Adipocyte (in vitro differentiated cells): ENCODE measurements at regions not wholly inside any gene's neighbourhood (a gene's known extent, or its start where the extent isn't known, plus 50 kb on each side); places are given as distances from the start of the nearest gene placed in this dataset.
"Not testable (repeated sequence)": the region's sequence is repeated elsewhere in the genome, so short reads cannot be mapped to it uniquely, and the experiment has no call there.

Experiments used
- DNase-seq: peaks from one replicate; pipeline ENCODE4 v3.0.0-alpha.2; 2015; ENCODE audit warnings: low read depth
- H3K27me3 ChIP-seq: replicated peaks from 2 replicates; pipeline ENCODE4 v1.7.0; 2013; ENCODE audit warnings: mild to moderate bottlenecking, low read length, moderate library complexity; ENCODE audit not compliant: control insufficient read depth, insufficient read depth
- H3K36me3 ChIP-seq: 2 replicates; pipeline ENCODE4 v1.7.0; 2013; ENCODE audit warnings: low read length, mild to moderate bottlenecking, moderate library complexity; ENCODE audit not compliant: control insufficient read depth, insufficient read depth, severe bottlenecking
- H3K4me1 ChIP-seq: 2 replicates; pipeline ENCODE4 v1.7.0; 2013; ENCODE audit warnings: mild to moderate bottlenecking, low read length, moderate library complexity; ENCODE audit not compliant: control insufficient read depth, insufficient read depth
- H3K4me3 ChIP-seq: 2 replicates; pipeline ENCODE4 v1.7.0; 2013; ENCODE audit warnings: mild to moderate bottlenecking, low read length, moderate library complexity
- H3K9ac ChIP-seq: 2 replicates; pipeline ENCODE4 v1.7.0; 2013; ENCODE audit warnings: mild to moderate bottlenecking, low read length, moderate library complexity
- H3K9me3 ChIP-seq: 2 replicates; pipeline ENCODE4 v1.7.0; 2013; ENCODE audit warnings: mild to moderate bottlenecking, low read length, moderate library complexity; ENCODE audit not compliant: control insufficient read depth

DNA sequence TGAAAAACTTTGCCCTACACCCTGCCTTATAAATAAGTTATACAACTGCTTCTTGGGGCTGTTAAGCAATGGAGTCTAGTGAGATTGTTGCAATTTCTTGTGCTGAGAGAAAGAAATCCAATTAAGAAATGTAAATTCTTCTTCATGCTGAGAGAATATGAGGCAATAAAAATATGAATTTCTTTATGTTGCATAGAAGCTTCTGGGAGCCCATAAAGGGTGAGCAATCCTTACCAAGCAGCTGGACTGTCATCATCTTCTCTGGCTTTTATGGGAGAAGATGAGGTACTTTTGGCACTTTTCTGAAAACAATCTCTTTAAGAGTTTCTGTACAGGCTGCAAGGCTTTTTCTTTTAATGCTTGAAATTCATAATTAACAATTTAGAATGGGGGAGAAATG is 204.3 kb downstream of the DMRTA1 start:
- Histone ChIP-seq H3K4me3 (peak overlapping the region; percentile 63), H3K9ac (peak overlapping the region; percentile 87), H3K36me3 (peaks cover 7% of the 10 kb centered on the region), H3K9me3 (no peaks in the 10 kb centered on the region), H3K4me1 (peaks cover 66% of the 10 kb centered on the region), H3K27me3 (no peaks in the 10 kb centered on the region)
- DNase-seq = peak; percentile 55

DNA sequence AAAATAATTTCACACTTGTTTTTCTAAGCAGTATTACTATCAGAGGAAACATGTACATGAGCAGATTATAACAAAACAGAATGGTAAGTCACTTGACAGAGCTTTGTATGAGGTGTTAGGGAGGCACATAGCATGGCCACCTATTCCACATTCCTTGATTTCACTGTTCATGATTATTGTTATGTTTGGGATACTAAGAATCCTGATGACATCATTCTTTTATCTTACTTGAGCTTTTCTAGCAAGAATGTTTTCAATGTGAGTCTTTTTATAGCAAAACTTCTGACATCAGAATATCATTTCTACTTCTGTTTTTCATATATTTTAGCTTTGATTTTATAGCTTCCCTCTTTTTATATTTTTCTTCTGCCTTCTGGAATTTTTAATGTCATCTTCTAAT is 208.2 kb downstream of the DMRTA1 start:
- no peaks in the 10 kb centered on the region for H3K27me3 ChIP-seq
- H3K9ac ChIP-seq = no peak overlapping the region
- H3K9me3 ChIP-seq = no peaks in the 10 kb centered on the region
- H3K4me1 ChIP-seq = peaks cover 77% of the 10 kb centered on the region
- peaks cover 7% of the 10 kb centered on the region for H3K36me3 ChIP-seq
- H3K4me3 ChIP-seq = no peak overlapping the region
- DNase-seq = peak; percentile 17

DNA sequence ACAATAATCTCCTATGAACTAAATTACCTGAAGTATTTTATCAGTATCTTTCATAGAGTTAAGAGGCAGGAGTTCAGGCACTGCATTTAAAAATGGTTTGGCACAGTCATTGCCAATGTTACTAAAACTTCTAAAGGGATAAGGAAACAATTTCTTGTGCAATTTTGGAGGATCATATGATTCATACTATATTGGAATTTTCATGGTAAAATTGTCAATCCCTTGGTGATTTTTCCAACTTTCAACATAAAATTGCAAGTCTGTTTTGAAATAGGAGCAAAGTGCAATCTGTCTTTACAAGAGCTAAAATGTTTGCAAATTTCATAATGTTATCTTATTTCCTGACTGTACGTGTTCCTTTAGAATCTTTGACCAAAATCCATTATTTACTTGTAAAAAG is 211.1 kb downstream of the DMRTA1 start:
- Histone ChIP-seq H3K27me3 (no peaks in the 10 kb centered on the region), H3K4me1 (peaks cover 53% of the 10 kb centered on the region), H3K9me3 (no peaks in the 10 kb centered on the region), H3K9ac (peak overlapping the region; percentile 84), H3K4me3 (peak overlapping the region; percentile 44), H3K36me3 (peaks cover 7% of the 10 kb centered on the region)
- peak; percentile 83 for DNase-seq

DNA sequence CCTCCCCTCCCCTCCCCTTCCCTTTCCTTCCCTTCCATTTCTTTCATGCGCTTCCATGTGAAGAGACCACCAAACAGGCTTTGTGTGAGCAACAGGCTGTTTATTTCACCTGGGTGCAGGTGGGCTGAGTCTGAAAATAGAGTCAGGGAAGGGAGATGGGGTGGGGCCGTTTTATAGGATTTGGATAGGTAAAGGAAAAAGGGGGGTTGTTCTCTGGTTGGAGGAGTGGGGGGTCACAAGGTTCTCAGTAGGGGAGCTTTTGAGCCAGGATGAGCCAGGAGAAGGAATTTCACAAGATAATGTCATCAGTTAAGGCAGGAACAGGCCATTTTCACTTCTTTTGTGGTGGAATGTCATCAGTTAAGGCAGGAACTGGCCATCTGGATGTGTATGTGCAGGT is 211.9 kb downstream of the DMRTA1 start:
- H3K4me3 ChIP-seq, DNase-seq, H3K9me3 ChIP-seq, H3K27me3 ChIP-seq, H3K36me3 ChIP-seq: not testable (repeated sequence)
- peak overlapping the region; percentile 84 for H3K9ac ChIP-seq
- peaks cover 48% of the 10 kb centered on the region for H3K4me1 ChIP-seq

DNA sequence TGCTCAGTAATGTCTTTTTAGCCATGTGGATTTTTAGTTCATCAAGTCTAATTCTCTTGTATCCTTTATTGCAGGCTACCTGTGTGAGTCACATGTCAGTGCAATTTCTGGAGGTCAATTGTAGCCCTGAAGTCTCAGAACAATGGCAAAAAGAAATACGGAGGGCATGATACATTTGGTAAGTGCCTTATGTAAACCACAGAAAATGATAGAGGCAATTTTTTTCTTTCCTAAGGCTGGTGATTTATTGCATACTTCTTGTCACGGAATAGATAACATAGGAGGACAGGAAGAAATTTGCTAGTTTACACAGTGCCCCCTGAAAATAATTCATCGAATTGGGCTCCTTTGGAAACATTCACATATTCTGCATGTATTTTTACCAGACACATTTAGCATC is 235.9 kb downstream of the DMRTA1 start:
- no peaks in the 10 kb centered on the region for H3K27me3 ChIP-seq
- H3K4me3 ChIP-seq = peak overlapping the region; percentile 43
- no peaks in the 10 kb centered on the region for H3K9me3 ChIP-seq
- peaks cover 3% of the 10 kb centered on the region for H3K36me3 ChIP-seq
- H3K9ac ChIP-seq = peak overlapping the region; percentile 63
- DNase-seq = no peak
- peaks cover 39% of the 10 kb centered on the region for H3K4me1 ChIP-seq

DNA sequence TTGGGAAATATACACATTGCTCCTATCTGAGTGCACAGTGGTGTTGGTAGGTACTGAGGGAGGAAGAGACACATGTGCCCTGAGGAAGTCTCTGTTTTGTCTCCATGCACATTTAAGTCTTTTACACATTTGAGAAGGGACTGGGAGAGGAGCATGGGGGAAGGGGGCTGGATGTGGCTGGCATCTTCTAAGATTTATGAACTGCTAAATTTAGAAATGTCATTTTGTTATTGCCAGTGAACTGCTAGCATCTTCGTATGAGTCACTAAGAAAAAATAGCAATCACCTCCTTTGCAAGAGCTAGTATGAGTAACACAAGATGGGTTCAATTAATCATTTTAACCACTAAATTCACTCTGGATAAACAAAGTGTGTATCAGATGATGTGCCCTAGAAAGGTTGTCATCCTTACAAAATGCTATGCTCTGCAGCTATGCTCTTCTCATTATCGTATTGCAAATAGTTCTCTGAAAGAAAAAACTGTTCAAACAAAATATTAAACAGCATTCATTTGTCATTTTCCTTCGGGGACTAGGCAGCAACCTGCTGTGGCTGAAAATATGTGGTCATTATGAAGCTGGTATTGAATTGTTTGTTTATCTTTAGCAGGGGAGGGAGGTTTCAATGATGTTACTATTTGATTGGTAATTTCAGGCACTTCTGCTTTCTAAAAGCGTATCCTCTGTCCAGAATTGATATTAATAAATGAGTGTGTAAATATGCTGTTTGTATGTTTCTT is 236.5 kb downstream of the DMRTA1 start:
- peak; percentile 75 for DNase-seq
- Histone ChIP-seq H3K4me3 (peak overlapping the region; percentile 61), H3K27me3 (no peaks in the 10 kb centered on the region), H3K4me1 (peaks cover 39% of the 10 kb centered on the region), H3K9ac (peak overlapping the region; percentile 82), H3K9me3 (no peaks in the 10 kb centered on the region), H3K36me3 (no peaks in the 10 kb centered on the region)

DNA sequence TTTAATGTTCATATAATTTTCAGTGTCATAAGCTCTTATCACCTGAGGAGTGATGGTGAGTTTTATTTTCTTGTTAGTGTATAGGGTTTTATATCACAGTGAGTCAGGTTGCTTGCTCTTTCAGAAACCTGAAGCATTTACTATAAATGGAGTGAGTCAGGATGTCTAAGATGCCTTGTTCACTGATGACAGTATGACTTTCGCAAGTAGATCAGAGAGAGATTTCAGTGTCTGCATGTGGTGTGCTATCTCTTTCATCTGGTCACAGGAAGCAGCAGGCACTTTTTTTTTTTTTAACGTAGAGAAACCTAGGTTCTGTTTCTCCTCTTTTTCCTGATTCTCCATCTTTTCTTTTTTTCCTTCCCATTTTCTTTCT is 237.1 kb downstream of the DMRTA1 start:
- no peaks in the 10 kb centered on the region for H3K27me3 ChIP-seq
- peak; percentile 70 for DNase-seq
- H3K9ac ChIP-seq = peak overlapping the region; percentile 82
- H3K36me3 ChIP-seq = no peaks in the 10 kb centered on the region
- no peaks in the 10 kb centered on the region for H3K9me3 ChIP-seq
- peaks cover 39% of the 10 kb centered on the region for H3K4me1 ChIP-seq
- peak overlapping the region; percentile 61 for H3K4me3 ChIP-seq

DNA sequence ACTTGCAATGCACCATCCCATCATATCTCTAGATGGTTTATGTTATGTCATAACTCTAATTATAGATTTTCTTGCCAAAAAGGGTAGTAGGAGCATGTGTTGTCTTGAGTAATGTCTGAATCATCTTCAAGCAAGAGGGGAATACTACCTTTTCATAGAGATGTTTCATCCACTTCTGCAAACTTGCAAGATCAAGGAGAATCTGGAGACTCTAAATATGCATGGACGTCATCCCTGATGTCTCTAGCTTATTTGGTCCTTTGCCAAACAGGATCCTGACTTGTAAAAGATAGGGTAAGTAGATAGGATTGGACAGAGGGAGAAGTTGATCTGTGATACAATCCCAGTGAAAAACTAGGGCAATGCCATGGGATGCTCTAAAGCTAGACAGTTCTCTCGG is 246.5 kb downstream of the DMRTA1 start:
- peaks cover 11% of the 10 kb centered on the region for H3K4me1 ChIP-seq
- no peak overlapping the region for H3K4me3 ChIP-seq
- no peaks in the 10 kb centered on the region for H3K27me3 ChIP-seq
- H3K9me3 ChIP-seq = no peaks in the 10 kb centered on the region
- no peak for DNase-seq
- no peaks in the 10 kb centered on the region for H3K36me3 ChIP-seq
- H3K9ac ChIP-seq = no peak overlapping the region

DNA sequence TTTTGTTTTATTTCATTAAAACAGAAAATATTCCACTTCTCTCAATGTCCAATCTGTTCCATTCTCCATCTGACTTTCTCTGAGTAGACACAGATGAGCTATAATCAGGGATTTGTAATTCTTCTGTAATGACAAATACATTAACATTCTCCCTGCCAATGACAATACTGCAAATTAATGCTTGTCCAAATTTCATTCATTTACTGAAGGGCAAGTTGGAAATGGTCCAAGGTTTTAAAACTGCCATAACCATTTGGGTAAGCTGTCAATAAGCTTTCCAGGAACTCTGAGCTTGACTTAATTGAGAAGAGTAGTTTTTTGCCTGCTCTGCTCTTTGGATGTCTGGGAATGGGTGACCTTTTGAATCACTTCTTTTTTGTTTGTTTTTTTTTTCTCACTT is 253.5 kb downstream of the DMRTA1 start:
- DNase-seq = no peak
- Histone ChIP-seq H3K4me1 (peaks cover 10% of the 10 kb centered on the region), H3K9ac (no peak overlapping the region), H3K27me3 (no peaks in the 10 kb centered on the region), H3K36me3 (no peaks in the 10 kb centered on the region), H3K4me3 (no peak overlapping the region), H3K9me3 (no peaks in the 10 kb centered on the region)

DNA sequence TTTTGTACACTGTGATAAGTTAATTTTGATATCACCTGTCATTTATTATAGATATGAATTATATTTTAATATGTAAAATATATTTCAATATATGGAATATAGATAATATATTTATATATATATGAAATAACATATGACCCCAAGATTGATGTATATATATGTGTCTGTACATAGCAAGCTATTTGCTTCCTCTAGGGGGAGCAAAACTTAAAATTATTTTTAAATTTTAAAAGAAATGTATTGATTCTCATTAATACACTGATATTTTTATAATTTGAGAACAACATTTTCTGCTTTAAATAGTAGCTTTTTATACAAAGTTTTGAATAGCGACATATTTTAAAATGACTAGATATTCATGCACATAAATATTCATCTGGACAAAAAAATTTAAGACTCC is 272.0 kb downstream of the DMRTA1 start:
- peaks cover 4% of the 10 kb centered on the region for H3K9me3 ChIP-seq
- peak; percentile 18 for DNase-seq
- no peak overlapping the region for H3K4me3 ChIP-seq
- peaks cover 10% of the 10 kb centered on the region for H3K4me1 ChIP-seq
- H3K9ac ChIP-seq = no peak overlapping the region
- no peaks in the 10 kb centered on the region for H3K27me3 ChIP-seq
- H3K36me3 ChIP-seq = peaks cover 4% of the 10 kb centered on the region

DNA sequence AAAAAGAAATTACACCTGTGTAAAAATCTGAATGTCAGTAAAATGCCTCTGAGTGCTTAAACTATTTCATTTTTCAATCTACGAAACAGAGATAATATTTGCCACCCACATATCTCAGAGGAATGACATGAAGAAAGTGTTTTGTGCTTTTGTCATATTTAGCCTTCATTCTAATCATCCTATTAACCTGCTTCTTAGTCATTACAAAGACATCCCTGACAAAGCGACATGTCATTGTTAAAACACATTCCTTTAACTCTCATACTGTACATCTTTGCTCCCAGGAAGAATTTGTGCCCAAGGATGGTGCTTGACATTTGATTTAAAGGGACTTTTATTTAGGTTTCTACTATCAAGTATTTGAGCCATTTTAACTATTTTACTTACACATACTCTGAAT is 275.9 kb downstream of the DMRTA1 start:
- H3K27me3 ChIP-seq = no peaks in the 10 kb centered on the region
- peaks cover 21% of the 10 kb centered on the region for H3K36me3 ChIP-seq
- H3K9ac ChIP-seq = no peak overlapping the region
- peak; percentile 1 for DNase-seq
- H3K4me1 ChIP-seq = peaks cover 6% of the 10 kb centered on the region
- H3K4me3 ChIP-seq = no peak overlapping the region
- no peaks in the 10 kb centered on the region for H3K9me3 ChIP-seq

DNA sequence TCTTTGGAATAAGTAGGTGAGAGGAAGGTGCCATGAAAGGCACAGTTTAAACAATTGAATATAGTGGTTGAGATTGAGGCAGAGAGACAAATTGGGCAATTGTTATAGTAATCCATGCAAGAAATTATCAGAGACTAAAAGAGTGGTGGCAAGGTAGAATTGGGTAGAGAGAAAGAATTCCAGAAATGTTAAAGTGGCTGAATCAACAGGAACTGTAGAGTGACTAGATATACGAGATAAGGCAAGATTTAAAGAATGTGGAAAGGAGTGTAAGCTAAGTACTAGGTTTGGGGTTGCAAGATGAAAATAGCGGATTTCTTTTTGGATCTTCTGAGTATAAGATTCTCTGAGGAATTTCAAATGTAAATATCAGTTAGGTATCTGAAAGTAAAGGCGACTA is 285.2 kb downstream of the DMRTA1 start:
- Histone ChIP-seq H3K36me3 (no peaks in the 10 kb centered on the region), H3K27me3 (no peaks in the 10 kb centered on the region), H3K4me3 (no peak overlapping the region), H3K4me1 (no peaks in the 10 kb centered on the region), H3K9me3 (no peaks in the 10 kb centered on the region), H3K9ac (no peak overlapping the region)
- DNase-seq = no peak
